Epithelial cell of proximal tubule (primary cell): ENCODE measurements at regions not wholly inside any gene's neighbourhood (a gene's known extent, or its start where the extent isn't known, plus 50 kb on each side); places are given as distances from the start of the nearest gene placed in this dataset.
"Not testable (repeated sequence)": the region's sequence is repeated elsewhere in the genome, so short reads cannot be mapped to it uniquely, and the experiment has no call there.

Experiments
- DNase-seq: peaks from one replicate; pipeline ENCODE4 v3.0.0-alpha.2; 2011; ENCODE audit warnings: low read depth
- H3K4me3 ChIP-seq: 2 replicates; pipeline ENCODE4 v1.5.1; 2011; ENCODE audit warnings: low read depth, mild to moderate bottlenecking, low read length
- TF ChIP-seq, protein P1 (sequence below): conservative IDR thresholded peaks from 2 replicates; pipeline ENCODE4 v1.5.1; 2012; ENCODE audit warnings: low read depth, mild to moderate bottlenecking, low read length

DNA sequence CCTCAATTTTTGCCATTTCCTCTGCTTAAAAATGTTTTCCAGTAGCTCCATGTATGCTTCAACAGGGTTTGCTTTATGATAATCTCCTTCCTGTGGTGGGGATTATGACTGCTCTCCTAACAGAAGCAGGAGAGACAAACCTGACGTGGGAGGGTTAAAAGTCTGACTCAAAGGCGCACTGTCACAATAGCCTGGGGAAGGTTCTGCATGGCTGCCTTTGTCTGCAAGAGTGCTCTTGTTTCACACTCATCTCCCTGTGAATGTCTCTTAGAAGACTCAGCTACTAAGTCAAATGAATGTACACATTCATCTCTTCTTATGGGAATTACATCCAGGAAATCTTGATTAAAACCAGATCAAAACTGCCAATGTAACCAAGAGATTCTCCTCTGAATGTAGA is 90.9 kb upstream of the MTAP start:
- peak; percentile 84 for DNase-seq
- TF ChIP-seq, protein P1, sequence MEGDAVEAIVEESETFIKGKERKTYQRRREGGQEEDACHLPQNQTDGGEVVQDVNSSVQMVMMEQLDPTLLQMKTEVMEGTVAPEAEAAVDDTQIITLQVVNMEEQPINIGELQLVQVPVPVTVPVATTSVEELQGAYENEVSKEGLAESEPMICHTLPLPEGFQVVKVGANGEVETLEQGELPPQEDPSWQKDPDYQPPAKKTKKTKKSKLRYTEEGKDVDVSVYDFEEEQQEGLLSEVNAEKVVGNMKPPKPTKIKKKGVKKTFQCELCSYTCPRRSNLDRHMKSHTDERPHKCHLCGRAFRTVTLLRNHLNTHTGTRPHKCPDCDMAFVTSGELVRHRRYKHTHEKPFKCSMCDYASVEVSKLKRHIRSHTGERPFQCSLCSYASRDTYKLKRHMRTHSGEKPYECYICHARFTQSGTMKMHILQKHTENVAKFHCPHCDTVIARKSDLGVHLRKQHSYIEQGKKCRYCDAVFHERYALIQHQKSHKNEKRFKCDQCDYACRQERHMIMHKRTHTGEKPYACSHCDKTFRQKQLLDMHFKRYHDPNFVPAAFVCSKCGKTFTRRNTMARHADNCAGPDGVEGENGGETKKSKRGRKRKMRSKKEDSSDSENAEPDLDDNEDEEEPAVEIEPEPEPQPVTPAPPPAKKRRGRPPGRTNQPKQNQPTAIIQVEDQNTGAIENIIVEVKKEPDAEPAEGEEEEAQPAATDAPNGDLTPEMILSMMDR, result no peak
- H3K4me3 ChIP-seq, result no peak overlapping the region

DNA sequence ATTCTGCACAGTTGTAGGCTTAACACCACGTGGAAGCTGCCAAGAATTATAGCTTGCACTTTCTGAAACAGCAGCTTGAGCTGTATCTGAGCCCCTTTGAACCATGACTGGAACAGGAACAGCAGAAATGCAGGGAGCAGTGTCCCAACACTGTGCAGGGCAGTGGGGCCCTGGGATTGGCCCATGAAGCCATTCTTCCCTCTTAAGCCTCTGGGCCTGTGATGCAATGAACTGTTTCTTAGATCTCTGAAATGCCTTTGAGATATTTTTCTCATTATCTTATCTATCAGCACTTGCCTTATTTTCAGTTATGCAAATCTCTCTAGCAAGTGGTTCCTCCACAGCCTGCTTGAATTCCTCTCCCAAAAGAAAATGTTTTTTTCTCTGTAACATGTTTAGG is 87.0 kb upstream of the MTAP start:
- H3K4me3 ChIP-seq, result no peak overlapping the region
- TF ChIP-seq, protein P1, result no peak
- DNase-seq, result no peak

DNA sequence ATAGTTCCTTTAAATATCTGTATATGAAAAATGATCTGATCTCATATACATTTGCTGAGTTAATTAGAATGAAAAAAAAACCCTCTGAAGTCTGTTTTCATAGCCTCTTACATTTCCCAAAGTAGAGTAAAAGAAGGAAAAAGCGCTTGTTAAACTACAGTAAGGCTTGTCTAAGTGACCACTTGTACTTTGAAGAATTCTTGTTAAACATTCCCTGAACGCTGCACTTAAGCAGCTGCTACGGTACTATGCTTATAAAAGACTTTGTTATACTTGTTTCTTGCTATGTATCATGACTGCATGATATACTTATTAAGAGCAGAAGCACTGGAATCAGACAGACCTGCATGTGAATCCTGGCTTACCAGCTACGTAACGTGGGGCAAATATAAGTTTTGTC is 81.7 kb upstream of the MTAP start:
- H3K4me3 ChIP-seq, result no peak overlapping the region
- DNase-seq, result no peak
- TF ChIP-seq, protein P1, result no peak

DNA sequence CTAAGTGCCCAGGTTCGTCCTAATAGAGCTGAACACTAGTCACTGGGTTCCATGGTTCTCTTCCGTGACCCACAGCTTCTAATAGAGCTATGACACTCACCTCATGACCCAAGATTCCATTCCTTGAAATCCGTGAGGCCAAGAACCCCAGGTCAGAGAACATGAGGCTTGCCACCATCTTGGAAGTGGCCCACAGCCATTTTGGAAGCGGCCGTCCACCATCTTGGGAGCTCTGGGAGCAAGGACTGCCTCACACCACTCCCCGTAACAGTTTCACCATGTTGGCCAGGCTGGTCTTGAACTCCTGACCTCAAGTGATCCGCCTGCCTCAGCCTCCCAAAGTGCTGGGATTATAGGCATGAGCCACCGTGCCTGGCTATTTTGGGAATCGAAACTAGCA is 75.0 kb upstream of the MTAP start:
- not testable (repeated sequence) for H3K4me3 ChIP-seq, DNase-seq

DNA sequence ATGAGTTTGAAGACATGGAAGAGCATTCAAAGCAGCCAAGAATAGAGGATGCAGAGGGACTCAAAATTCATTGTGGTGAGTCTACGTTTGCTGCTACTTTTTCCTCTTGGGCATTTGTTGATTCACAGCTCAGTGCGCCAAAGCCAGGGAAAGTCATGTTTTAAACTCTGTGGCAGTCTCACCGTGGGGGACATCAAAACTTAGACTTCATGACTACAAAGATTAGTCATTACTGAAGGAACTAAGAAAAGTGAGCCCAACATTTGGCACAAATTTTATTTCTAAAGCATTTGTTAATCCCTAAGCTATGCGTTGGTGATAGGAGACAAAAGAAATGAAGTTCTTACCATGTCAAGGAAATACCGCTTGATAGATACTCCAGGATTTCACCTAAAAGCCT is 73.7 kb upstream of the MTAP start:
- no peak overlapping the region for H3K4me3 ChIP-seq
- TF ChIP-seq, protein P1, result no peak
- no peak for DNase-seq

DNA sequence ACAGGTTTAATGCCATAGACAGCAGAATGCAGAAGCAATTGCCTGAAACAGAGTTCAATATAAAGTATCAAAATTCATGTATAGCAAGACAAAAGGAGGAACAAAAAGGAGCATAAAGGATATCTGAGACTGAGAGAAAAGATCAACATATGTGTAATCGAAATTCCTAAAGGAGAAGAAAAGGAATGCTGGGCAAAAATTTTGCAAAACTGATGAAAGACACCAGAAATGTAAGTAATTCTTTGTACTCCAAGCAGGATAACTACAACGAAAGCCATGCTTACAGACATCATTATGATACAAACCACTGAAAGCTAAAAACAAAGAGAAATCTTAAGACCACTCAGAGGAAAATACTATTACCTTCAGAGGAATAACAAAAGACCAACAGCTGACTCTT is 72.8 kb upstream of the MTAP start:
- H3K4me3 ChIP-seq, result no peak overlapping the region
- DNase-seq, result no peak
- TF ChIP-seq, protein P1, result no peak

DNA sequence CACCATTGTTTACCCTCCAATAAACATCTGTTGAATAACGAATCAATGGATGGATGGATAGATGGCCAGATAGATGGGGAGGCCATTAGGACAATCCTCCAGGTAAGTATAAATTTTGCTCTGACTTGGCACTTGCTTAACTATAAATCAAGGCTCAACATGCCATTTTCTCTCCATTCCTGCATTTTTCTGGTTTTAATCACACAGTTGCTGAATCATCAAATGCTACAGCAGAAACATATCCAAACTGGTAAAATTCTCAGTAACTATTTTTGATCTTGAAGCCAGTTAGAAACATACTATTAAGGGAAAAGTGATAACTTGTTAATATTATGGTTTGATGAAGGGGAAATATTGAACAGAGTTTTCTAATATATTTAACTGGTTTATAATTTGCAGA is 71.5 kb upstream of the MTAP start:
- no peak for DNase-seq
- TF ChIP-seq, protein P1, result no peak
- no peak overlapping the region for H3K4me3 ChIP-seq

DNA sequence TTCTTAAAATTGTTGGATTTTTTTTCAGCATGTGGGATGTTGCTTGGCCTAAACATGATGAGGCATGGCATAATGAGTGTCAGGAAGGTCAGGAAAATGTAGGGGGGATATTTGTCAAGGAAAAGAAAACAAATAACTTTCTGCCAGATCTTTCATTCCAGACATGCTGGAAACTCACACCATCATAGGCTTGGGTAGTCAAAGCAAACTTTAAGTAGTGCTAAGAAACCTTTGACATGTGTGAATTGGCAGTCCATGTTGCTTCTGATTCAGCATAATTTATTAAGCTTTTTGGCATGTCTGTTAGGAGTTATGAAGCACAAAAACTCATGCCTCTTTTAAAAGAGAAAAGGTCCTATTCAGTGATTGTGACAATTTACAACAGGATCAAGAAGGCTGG is 61.3 kb upstream of the MTAP start:
- no peak overlapping the region for H3K4me3 ChIP-seq
- no peak for DNase-seq

More for the DNA sequence above, 61.3 kb upstream of the MTAP start:
- TF ChIP-seq, protein P1, result no peak
